K562 (cell line): ENCODE measurements at regions not wholly inside any gene's neighbourhood (a gene's known extent, or its start where the extent isn't known, plus 50 kb on each side); places are given as distances from the start of the nearest gene placed in this dataset.

Experiments
- ATAC-seq: fragments of 200-7000 bp; cut with Tn5 transposase; 3 replicates; pipeline ENCODE4 v1.9.1; 2020; ENCODE audit warnings: moderate library complexity
- BruUV-seq: library from RNA; stranded (reverse); fragments of 400-500 nt; replicated peaks from 2 replicates; lab custom pipeline; 2021; lab: Mats Ljungman, UMichigan
- CTCF ChIA-PET: fragments of 300-600 bp; formaldehyde crosslinking; extraction: SDS; loops from one replicate; lab custom pipeline; 2021; ENCODE audit warnings: low intra/inter-chr PET ratio; lab: Yijun Ruan, JAX
- POLR2A ChIA-PET: fragments of 300-600, 350-650 bp; sonication (Branson Sonifier 250); formaldehyde crosslinking; extraction: SDS; loops from one replicate; lab custom pipeline; 2021; ENCODE audit warnings: antibody characterized with exemption, inconsistent platforms; lab: Yijun Ruan, JAX
- DNase-seq, 4 experiments: peaks; one replicate each; pipeline versions ENCODE4 v3.0.0 to v3.0.0-alpha.2; 2011 to 2018; ENCODE audit warnings: low spot score in 3 of 4, mixed read lengths in 3 of 4; ENCODE audit errors: extremely low read depth in 1 of 4
- FAIRE-seq: peaks from 2 replicates; lab custom pipeline; 2011; peaks lifted over from hg19 to GRCh38; lab: Jason Lieb, UNC
- H2AFZ ChIP-seq: 2 replicates; pipeline ENCODE4 v1.6.0; 2011; ENCODE audit warnings: low read depth, low read length, control low read depth, inconsistent platforms
- H3K27ac ChIP-seq: fragments of 200-600 bp; 3 replicates; pipeline ENCODE4 v1.8.0; 2011; ENCODE audit warnings: low read depth, mild to moderate bottlenecking, control low read depth, inconsistent platforms, low read length, moderate library complexity, mixed read lengths; ENCODE audit errors: extremely low read depth
- H3K27me3 ChIP-seq, 2 experiments: fragments of 300-600 bp in 1 of 2; 2 replicates in 1 of 2; 3 replicates in 1 of 2; pipeline versions ENCODE4 v1.6.0 to v1.8.0; 2011; ENCODE audit warnings: inconsistent platforms in 2 of 2, low read length in 2 of 2, mild to moderate bottlenecking in 1 of 2, mixed read lengths in 1 of 2, moderate library complexity in 1 of 2; ENCODE audit not compliant: control insufficient read depth in 2 of 2, insufficient read depth in 2 of 2
- H3K36me3 ChIP-seq: fragments of 300-600 bp; 3 replicates; pipeline ENCODE4 v1.8.0; 2011; ENCODE audit warnings: mild to moderate bottlenecking, low read length, inconsistent platforms; ENCODE audit not compliant: control insufficient read depth, insufficient read depth
- H3K4me1 ChIP-seq, 2 experiments: fragments of 200-600 bp in 1 of 2; replicated peaks in 1 of 2; 2 replicates in 1 of 2; 3 replicates in 1 of 2; pipeline versions ENCODE4 v1.5.1 to v1.8.0; 2011; ENCODE audit warnings: inconsistent platforms in 2 of 2, low read length in 2 of 2, mild to moderate bottlenecking in 1 of 2, mixed read lengths in 1 of 2, moderate library complexity in 1 of 2; ENCODE audit not compliant: control insufficient read depth in 2 of 2, insufficient read depth in 2 of 2
- H3K4me2 ChIP-seq: 2 replicates; pipeline ENCODE4 v1.6.1; 2011; ENCODE audit warnings: low read length, control low read depth, inconsistent platforms, mixed read lengths; ENCODE audit not compliant: insufficient read depth
- H3K4me3 ChIP-seq: fragments of 200-600 bp; sonication (generic), shearing (Covaris generic); 2 replicates; pipeline ENCODE4 v1.5.1; 2016; ENCODE audit warnings: control low read depth, inconsistent platforms
- H3K79me2 ChIP-seq: fragments of 200-600 bp; 3 replicates; pipeline ENCODE4 v1.8.0; 2011; ENCODE audit warnings: low read length, inconsistent platforms; ENCODE audit not compliant: control insufficient read depth, insufficient read depth
- H3K9ac ChIP-seq, 2 experiments: 2 replicates each; pipeline versions ENCODE4 v1.6.0 to v1.6.1; 2011; ENCODE audit warnings: low read depth in 2 of 2, low read length in 2 of 2, control low read depth in 1 of 2, inconsistent platforms in 1 of 2, mild to moderate bottlenecking in 1 of 2, mixed read lengths in 1 of 2; ENCODE audit not compliant: insufficient read depth in 1 of 2
- H3K9me1 ChIP-seq: one replicate; pipeline ENCODE4 v1.6.0; 2011; ENCODE audit warnings: inconsistent platforms, mild to moderate bottlenecking, low read length, moderate library complexity; ENCODE audit not compliant: control insufficient read depth, insufficient read depth
- H3K9me3 ChIP-seq: replicated peaks from 2 replicates; pipeline ENCODE4 v1.5.1; 2011; ENCODE audit warnings: low read depth, low read length, inconsistent platforms; ENCODE audit not compliant: control insufficient read depth, insufficient read depth
- H4K20me1 ChIP-seq: replicated peaks from 2 replicates; pipeline ENCODE4 v1.6.1; 2011; ENCODE audit warnings: low read length, inconsistent platforms, mixed read lengths; ENCODE audit not compliant: control insufficient read depth, insufficient read depth
- ARID4B ChIP-seq: sonication (generic); formaldehyde crosslinking; IDR thresholded peaks from 2 replicates; pipeline ENCODE4 v1.8.0; 2022; ENCODE audit warnings: mild to moderate bottlenecking, missing genetic modification reagents
- CHD2 ChIP-seq: IDR thresholded peaks from 2 replicates; pipeline ENCODE4 v1.6.1; 2011; ENCODE audit warnings: low read depth, low read length
- COPS2 ChIP-seq: fragments of 450-650 bp; conservative IDR thresholded peaks from 2 replicates; pipeline ENCODE4 v1.6.1; 2016; ENCODE audit warnings: mild to moderate bottlenecking, moderate library complexity
- MTF1 ChIP-seq: fragments of 250-450 bp; sonication (Bioruptor Pico); IDR thresholded peaks from 2 replicates; pipeline ENCODE4 v1.9.0; 2021; ENCODE audit warnings: moderate library complexity, mild to moderate bottlenecking, inconsistent platforms, borderline replicate concordance
- WGBS: fragments of 100-300 bp; shearing (Covaris generic); methylation state at CpG from one replicate; pipeline ENCODE4 v1.1.6; 2016; ENCODE audit warnings: low coverage, mixed read lengths; ENCODE audit not compliant: insufficient coverage; ENCODE audit errors: missing lambda C conversion rate; 5-methylcytosine and 5-hydroxymethylcytosine counted together
- in situ Hi-C: fragments of 300-500 bp; cut with MboI; formaldehyde crosslinking; loops from 4 replicates; pipeline ENCODE4 v1.15.0; 2018; ENCODE audit warnings: inconsistent platforms, mixed read lengths
- intact Hi-C: fragments of 100-400 bp; cut with micrococcal nuclease; formaldehyde crosslinking; loops from 2 replicates; pipeline ENCODE4 v1.14.2; 2022

- POLR2A ChIA-PET = interaction anchor here (1.0 kb wide), 1 partner anchor 14 kb away, joined by 3 read pairs; no protein-coding TSS in a partner anchor
- in situ Hi-C loops (no loop called here), intact Hi-C loops (no loop called here)
- ATAC-seq (no peak; the same call in 2 of the 3 replicates), DNase-seq (no peak), FAIRE-seq (no peak)
- Histone ChIP-seq H3K4me3 (no peak overlapping the region), H3K9ac (no peak overlapping the region), H3K27ac (no peak overlapping the region), H3K36me3 (no peaks in the 10 kb centered on the region), H2AFZ (no peak overlapping the region), H3K79me2 (no peaks in the 10 kb centered on the region), H3K4me1 (no peaks in the 10 kb centered on the region), H3K27me3 (no peaks in the 10 kb centered on the region), H3K9me1 (no peaks in the 10 kb centered on the region), H3K4me2 (no peak overlapping the region), H3K9me3 (no peaks in the 10 kb centered on the region), H4K20me1 (no peaks in the 10 kb centered on the region)
- TF ChIP-seq COPS2 (no peak), ARID4B (CRISPR knock-in tag) (no peak), MTF1 (CRISPR knock-in tag) (no peak), CHD2 (peak; percentile 88)
- BruUV-seq = no TSS peak
- CTCF ChIA-PET = no interaction called here
- 4% methylated on average over 3 of the region's 3 CpGs for WGBS
Observed at GRCh38 chr3:107861904-107862303, 228.9 kb downstream of the CD47 start.
